ENCODE measurements at regions not wholly inside any gene's neighbourhood (a gene's known extent, or its start where the extent isn't known, plus 50 kb on each side); places are given as distances from the start of the nearest gene placed in this dataset.

- Histone ChIP-seq H3K4me1 (ENCODE audit: control insufficient read depth, insufficient read depth, low read length) (peaks cover 9% of the 10 kb centered on the region; the same call in 1 of the 2 replicates), H3K27me3 (replicated peaks in 1 of 2; ENCODE audit: control insufficient read depth in 2 of 2, insufficient read depth in 2 of 2, low read length in 1 of 2) (no peaks in the 10 kb centered on the region), H3K4me3 (no peak overlapping the region), H3K27ac (ENCODE audit: control insufficient read depth, insufficient read depth) (no peak overlapping the region), H2AFZ (ENCODE audit: control insufficient read depth, low read depth, low read length) (no peak overlapping the region), H4K20me1 (ENCODE audit: control insufficient read depth, insufficient read depth) (no peaks in the 10 kb centered on the region), H3K4me2 (ENCODE audit: control insufficient read depth, insufficient read depth) (no peak overlapping the region), H3K9me3 (replicated peaks; ENCODE audit: control insufficient read depth, insufficient read depth, low read length) (no peaks in the 10 kb centered on the region), H3K9ac (ENCODE audit: control insufficient read depth, insufficient read depth, low read length) (no peak overlapping the region), H3K36me3 (ENCODE audit: control insufficient read depth in 2 of 2, insufficient read depth in 2 of 2, low read length in 1 of 2) (no peaks in the 10 kb centered on the region), H3K79me2 (ENCODE audit: control insufficient read depth, insufficient read depth, low read length) (no peaks in the 10 kb centered on the region)
- intact Hi-C loops (cut with micrococcal nuclease; ENCODE audit: unreplicated experiment) (no loop called here), in situ Hi-C loops (cut with MboI) (no loop called here)
- no TSS peak for BruUV-seq (replicated peaks)
- no peak for DNase-seq (ENCODE audit: low read depth, low spot score)
- ChIA-PET POLR2A (no interaction called here), SMC1A (ENCODE audit: uncharacterized antibody, unreplicated experiment) (no interaction called here), CTCF (interaction anchor here (0.7 kb wide), 1 partner anchor 43 kb away, joined by 3 read pairs; no protein-coding TSS in a partner anchor), RAD21 (ENCODE audit: unreplicated experiment) (no interaction called here)
- no peak for TF ChIP-seq HDAC2 (IDR thresholded peaks at IDR 0.05)
- no peak for TF ChIP-seq ETV6 (conservative IDR thresholded peaks at IDR 0.05 in 1 of 2, IDR thresholded peaks at IDR 0.05 in 1 of 2; ENCODE audit: borderline replicate concordance in 1 of 2, low read depth in 1 of 2)
- no peak for TF ChIP-seq CEBPB (IDR thresholded peaks at IDR 0.05; ENCODE audit: borderline replicate concordance in 1 of 2, low read depth in 2 of 2, low read length in 2 of 2)
- no peak for TF ChIP-seq BCL11A (IDR thresholded peaks at IDR 0.05; ENCODE audit: low read depth, low read length)
- TF ChIP-seq ELK1 (IDR thresholded peaks at IDR 0.05; ENCODE audit: low read depth, low read length), result no peak
- TF ChIP-seq GATAD2B (conservative IDR thresholded peaks at IDR 0.05; ENCODE audit: low read depth), result no peak
- TF ChIP-seq SIN3A (IDR thresholded peaks at IDR 0.05; ENCODE audit: low read depth, low read length), result no peak
- no peak for TF ChIP-seq CHD2 (IDR thresholded peaks at IDR 0.05; ENCODE audit: borderline replicate concordance, low read depth, low read length)
- TF ChIP-seq SMAD1 (IDR thresholded peaks at IDR 0.05; ENCODE audit: low read depth, partially characterized antibody), result no peak
- no peak for TF ChIP-seq RUNX3 (IDR thresholded peaks at IDR 0.05; ENCODE audit: low read length)
- TF ChIP-seq E2F8 (IDR thresholded peaks at IDR 0.05; ENCODE audit: low read depth, partially characterized antibody), result no peak
- no peak for TF ChIP-seq EZH2 (IDR thresholded peaks at IDR 0.05; ENCODE audit: borderline replicate concordance, control insufficient read depth, low read depth, low read length)
- no peak for TF ChIP-seq NRF1 (conservative IDR thresholded peaks at IDR 0.05; ENCODE audit: low read depth, low read length)
- FAIRE-seq, result no peak
- 58% methylated on average over 5 of the region's 5 CpGs for WGBS (ENCODE audit: insufficient coverage, insufficient replicate concordance, low lambda C conversion rate, missing lambda C conversion rate)
- no peak for ATAC-seq
Measured at GRCh38 chr12:43208221-43208620, 343.8 kb downstream of the ADAMTS20 start.

Data from GM12878 (cell line).